SU-DHL-6 (cell line): ENCODE measurements at regions not wholly inside any gene's neighbourhood (a gene's known extent, or its start where the extent isn't known, plus 50 kb on each side); places are given as distances from the start of the nearest gene placed in this dataset.

Experiments used
- H2AFZ ChIP-seq: fragments of 200-600 bp; sonication (generic); 2 replicates; pipeline ENCODE4 v1.6.1; 2014; ENCODE audit warnings: low read depth, mild to moderate bottlenecking, moderate library complexity, mixed read lengths, antibody characterized with exemption, low read length; ENCODE audit not compliant: severe bottlenecking
- H3F3A ChIP-seq: fragments of 200-600 bp; shearing (Covaris generic); 2 replicates; pipeline ENCODE4 v1.6.0; 2016; ENCODE audit warnings: antibody characterized with exemption, mild to moderate bottlenecking; ENCODE audit not compliant: insufficient read depth
- H3K27ac ChIP-seq: fragments of 200-600 bp; sonication (generic); 2 replicates; pipeline ENCODE4 v1.5.1; 2016; ENCODE audit warnings: low read depth, mild to moderate bottlenecking, low read length, moderate library complexity, mixed read lengths
- H3K27me3 ChIP-seq: fragments of 200-600 bp; sonication (generic), shearing (Covaris generic); 2 replicates; pipeline ENCODE4 v1.6.0; 2014; ENCODE audit warnings: mild to moderate bottlenecking, low read length
- H3K36me3 ChIP-seq: fragments of 200-600 bp; sonication (generic); 2 replicates; pipeline ENCODE4 v1.6.1; 2014; ENCODE audit warnings: mild to moderate bottlenecking, low read length, mixed read lengths
- H3K4me2 ChIP-seq: fragments of 300-600, 200-600 bp; shearing (Covaris generic), sonication (generic); 2 replicates; pipeline ENCODE4 v1.6.0; 2014; ENCODE audit warnings: low read length, low read depth, mild to moderate bottlenecking; ENCODE audit not compliant: poor library complexity, severe bottlenecking
- H3K4me3 ChIP-seq: fragments of 200-600 bp; sonication (generic); 2 replicates; pipeline ENCODE4 v1.5.1; 2014; ENCODE audit warnings: antibody characterized with exemption, low read length, mild to moderate bottlenecking, mixed read lengths; ENCODE audit not compliant: insufficient read depth, poor library complexity, severe bottlenecking
- H3K79me2 ChIP-seq: fragments of 200-600 bp; sonication (generic); 2 replicates; pipeline ENCODE4 v1.6.1; 2014; ENCODE audit warnings: mild to moderate bottlenecking, low read length, moderate library complexity; ENCODE audit not compliant: insufficient read depth
- H3K9ac ChIP-seq: fragments of 200-600 bp; sonication (generic); 2 replicates; pipeline ENCODE4 v1.7.0; 2014; ENCODE audit warnings: mild to moderate bottlenecking, low read length
- H3K9me2 ChIP-seq: fragments of 200-600 bp; sonication (generic); replicated peaks from 2 replicates; pipeline ENCODE4 v1.6.1; 2014; ENCODE audit warnings: low read length; ENCODE audit not compliant: insufficient read depth
- H3K9me3 ChIP-seq: fragments of 200-600 bp; sonication (generic); 2 replicates; pipeline ENCODE4 v1.6.1; 2014; ENCODE audit warnings: low read length, mixed read lengths; ENCODE audit not compliant: insufficient read depth
- H4K20me1 ChIP-seq: fragments of 200-600 bp; sonication (generic); 2 replicates; pipeline ENCODE4 v1.6.1; 2014; ENCODE audit warnings: low read depth, mild to moderate bottlenecking, antibody characterized with exemption, low read length, moderate library complexity, mixed read lengths
- EZH2phosphoT487 ChIP-seq: fragments of 200-600 bp; sonication (generic), shearing (Covaris generic); conservative IDR thresholded peaks from 2 replicates; pipeline ENCODE4 v1.6.1; 2018; ENCODE audit warnings: mild to moderate bottlenecking, antibody characterized with exemption, low read length, moderate library complexity, mixed read lengths
- TF ChIP-seq, protein P1 (sequence below): fragments of 200-600 bp; sonication (generic); IDR thresholded peaks from one replicate; pipeline ENCODE4 v1.5.1; 2017; ENCODE audit warnings: antibody characterized with exemption, mild to moderate bottlenecking, low read length, moderate library complexity; ENCODE audit not compliant: insufficient read depth, poor library complexity, severe bottlenecking

DNA sequence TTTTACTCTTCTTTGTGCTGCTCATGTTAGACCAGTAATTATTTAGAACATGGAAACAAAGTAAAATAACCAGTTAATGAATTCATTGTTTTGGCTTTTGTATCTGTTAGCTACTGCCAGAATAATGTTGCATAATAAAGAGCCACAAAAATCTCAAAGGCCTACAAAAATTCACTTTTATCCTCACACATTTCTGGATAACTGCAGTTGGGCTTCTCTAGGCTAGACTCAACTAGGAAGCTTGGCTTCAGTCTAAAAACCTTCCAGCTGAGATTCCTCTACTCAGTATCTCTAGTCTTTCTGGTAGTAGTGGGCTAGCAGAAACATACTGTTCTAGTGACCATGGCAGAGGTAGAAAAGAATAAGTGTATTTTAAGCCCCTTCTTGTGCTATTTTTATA, 73.0 kb downstream of the FAT4 start:
- H3K27me3 ChIP-seq: no peaks in the 10 kb centered on the region
- no peak overlapping the region for H2AFZ ChIP-seq

DNA sequence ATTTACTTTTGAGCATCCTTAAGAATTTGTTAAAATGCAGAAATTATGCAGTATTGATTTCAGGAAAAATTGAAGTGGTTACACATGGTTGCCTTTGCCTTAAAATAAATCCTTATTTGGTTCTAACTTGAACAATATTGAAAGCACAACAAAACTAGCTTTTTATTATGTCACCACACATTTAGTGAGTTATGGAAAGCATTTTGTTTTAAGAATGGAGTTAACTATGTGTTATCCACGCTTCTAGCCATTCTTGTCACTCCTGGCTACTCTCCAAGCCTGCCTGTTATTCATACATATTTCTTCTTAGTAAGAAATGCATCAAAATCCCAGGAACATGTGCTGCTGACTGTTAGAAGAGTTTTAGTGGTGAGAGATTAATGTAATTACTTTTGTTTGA, 73.9 kb downstream of the FAT4 start:
- H4K20me1 ChIP-seq: no peaks in the 10 kb centered on the region
- H3K9me3 ChIP-seq: no peaks in the 10 kb centered on the region
- H3K79me2 ChIP-seq: no peaks in the 10 kb centered on the region
- H3K36me3 ChIP-seq: no peaks in the 10 kb centered on the region
- no peak overlapping the region for H2AFZ ChIP-seq
- no peaks in the 10 kb centered on the region for H3K27me3 ChIP-seq
- TF ChIP-seq, protein P1, sequence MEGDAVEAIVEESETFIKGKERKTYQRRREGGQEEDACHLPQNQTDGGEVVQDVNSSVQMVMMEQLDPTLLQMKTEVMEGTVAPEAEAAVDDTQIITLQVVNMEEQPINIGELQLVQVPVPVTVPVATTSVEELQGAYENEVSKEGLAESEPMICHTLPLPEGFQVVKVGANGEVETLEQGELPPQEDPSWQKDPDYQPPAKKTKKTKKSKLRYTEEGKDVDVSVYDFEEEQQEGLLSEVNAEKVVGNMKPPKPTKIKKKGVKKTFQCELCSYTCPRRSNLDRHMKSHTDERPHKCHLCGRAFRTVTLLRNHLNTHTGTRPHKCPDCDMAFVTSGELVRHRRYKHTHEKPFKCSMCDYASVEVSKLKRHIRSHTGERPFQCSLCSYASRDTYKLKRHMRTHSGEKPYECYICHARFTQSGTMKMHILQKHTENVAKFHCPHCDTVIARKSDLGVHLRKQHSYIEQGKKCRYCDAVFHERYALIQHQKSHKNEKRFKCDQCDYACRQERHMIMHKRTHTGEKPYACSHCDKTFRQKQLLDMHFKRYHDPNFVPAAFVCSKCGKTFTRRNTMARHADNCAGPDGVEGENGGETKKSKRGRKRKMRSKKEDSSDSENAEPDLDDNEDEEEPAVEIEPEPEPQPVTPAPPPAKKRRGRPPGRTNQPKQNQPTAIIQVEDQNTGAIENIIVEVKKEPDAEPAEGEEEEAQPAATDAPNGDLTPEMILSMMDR: no peak
- no peak for TF ChIP-seq EZH2phosphoT487
- H3K9ac ChIP-seq: no peak overlapping the region
- H3K4me2 ChIP-seq: no peak overlapping the region
- no peak overlapping the region for H3K4me3 ChIP-seq
- H3K9me2 ChIP-seq: no peaks in the 10 kb centered on the region
- no peaks in the 10 kb centered on the region for H3F3A ChIP-seq
- H3K27ac ChIP-seq: no peak overlapping the region

More for the DNA sequence above, 73.0 kb downstream of the FAT4 start:
- TF ChIP-seq, protein P1: no peak
- TF ChIP-seq EZH2phosphoT487: no peak
- no peaks in the 10 kb centered on the region for H3K9me3 ChIP-seq
- H4K20me1 ChIP-seq: no peaks in the 10 kb centered on the region
- no peaks in the 10 kb centered on the region for H3K79me2 ChIP-seq
- H3K36me3 ChIP-seq: no peaks in the 10 kb centered on the region
- H3K9ac ChIP-seq: no peak overlapping the region
- H3K9me2 ChIP-seq: no peaks in the 10 kb centered on the region
- no peak overlapping the region for H3K4me3 ChIP-seq
- no peak overlapping the region for H3K27ac ChIP-seq
- H3K4me2 ChIP-seq: no peak overlapping the region
- no peaks in the 10 kb centered on the region for H3F3A ChIP-seq

DNA sequence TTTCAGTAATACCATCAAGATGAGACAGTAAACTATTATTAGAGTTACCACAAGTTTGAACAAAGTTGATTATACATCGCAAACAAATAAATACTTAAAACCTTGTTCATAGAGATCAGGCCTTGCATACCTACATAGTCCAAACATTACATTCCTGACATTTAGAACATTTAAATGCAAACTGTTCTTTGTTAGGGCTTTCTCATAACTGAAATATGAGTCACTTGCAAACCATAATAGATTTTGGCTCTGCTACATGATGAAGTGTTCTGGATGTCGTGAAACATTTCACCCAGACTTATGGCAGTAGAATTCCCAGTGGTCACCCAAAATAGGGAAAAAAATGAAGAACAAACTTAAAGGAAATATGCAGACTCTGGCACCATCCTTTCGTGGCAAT, 75.0 kb downstream of the FAT4 start:
- Histone ChIP-seq H3F3A (no peaks in the 10 kb centered on the region), H3K9me3 (no peaks in the 10 kb centered on the region), H2AFZ (no peak overlapping the region), H4K20me1 (no peaks in the 10 kb centered on the region), H3K4me3 (no peak overlapping the region), H3K36me3 (no peaks in the 10 kb centered on the region), H3K27me3 (no peaks in the 10 kb centered on the region), H3K4me2 (no peak overlapping the region), H3K79me2 (no peaks in the 10 kb centered on the region), H3K9me2 (no peaks in the 10 kb centered on the region), H3K9ac (no peak overlapping the region), H3K27ac (no peak overlapping the region)
- TF ChIP-seq, protein P1: no peak
- no peak for TF ChIP-seq EZH2phosphoT487

DNA sequence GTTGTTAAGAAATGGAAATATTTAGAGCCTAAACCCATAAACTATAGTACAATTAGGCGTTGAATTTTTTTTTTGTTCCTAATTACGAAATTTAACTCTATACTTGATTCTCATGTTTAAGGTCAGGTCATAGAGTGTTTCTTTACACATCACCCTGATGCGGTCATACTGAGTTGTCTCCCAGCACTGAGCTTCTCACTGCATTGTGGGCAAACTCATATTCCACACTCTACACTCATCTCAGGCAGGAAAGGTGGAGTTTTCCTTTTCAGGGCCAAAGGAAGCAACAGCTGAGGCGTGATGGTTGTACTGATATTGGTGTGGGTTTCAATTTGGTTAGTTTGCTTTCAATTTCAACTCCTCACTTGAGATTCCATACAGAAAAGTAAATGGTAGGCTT, 75.4 kb downstream of the FAT4 start:
- Histone ChIP-seq H3K9ac (no peak overlapping the region), H3K4me3 (no peak overlapping the region), H4K20me1 (no peaks in the 10 kb centered on the region), H3K27ac (no peak overlapping the region), H3K79me2 (no peaks in the 10 kb centered on the region), H3K27me3 (no peaks in the 10 kb centered on the region), H3K36me3 (no peaks in the 10 kb centered on the region), H3K4me2 (no peak overlapping the region), H2AFZ (no peak overlapping the region), H3K9me2 (no peaks in the 10 kb centered on the region), H3F3A (no peaks in the 10 kb centered on the region), H3K9me3 (no peaks in the 10 kb centered on the region)
- TF ChIP-seq EZH2phosphoT487: no peak
- TF ChIP-seq, protein P1: no peak
